ENCODE measurements at regions not wholly inside any gene's neighbourhood (a gene's known extent, or its start where the extent isn't known, plus 50 kb on each side); places are given as distances from the start of the nearest gene placed in this dataset.

GRCh38 chr7:85464042-85464651 lies 277.3 kb upstream of the SEMA3D start:
- Histone ChIP-seq H3K9me3 (ENCODE audit: control insufficient read depth in 4 of 4, insufficient read depth in 3 of 4, low read length in 3 of 4) (no peaks in the 10 kb centered on the region), H3K27me3 (ENCODE audit: control insufficient read depth in 3 of 3, insufficient read depth in 3 of 3, low read length in 2 of 3) (no peaks in the 10 kb centered on the region), H3K9ac (ENCODE audit: insufficient read depth in 1 of 2, low read length in 2 of 2) (no peak overlapping the region), H3K36me3 (ENCODE audit: control insufficient read depth in 4 of 4, insufficient read depth in 4 of 4, low read length in 4 of 4) (no peaks in the 10 kb centered on the region), H3K27ac (ENCODE audit: low read depth in 1 of 2, low read length in 1 of 2) (no peak overlapping the region), H3K4me1 (ENCODE audit: control insufficient read depth in 5 of 5, insufficient read depth in 5 of 5, low read length in 5 of 5) (peaks cover 0 to 14% (median 0%) of the 10 kb centered on the region in 5 donors), H3K4me3 (no peak overlapping the region)
- TF ChIP-seq, protein P1, sequence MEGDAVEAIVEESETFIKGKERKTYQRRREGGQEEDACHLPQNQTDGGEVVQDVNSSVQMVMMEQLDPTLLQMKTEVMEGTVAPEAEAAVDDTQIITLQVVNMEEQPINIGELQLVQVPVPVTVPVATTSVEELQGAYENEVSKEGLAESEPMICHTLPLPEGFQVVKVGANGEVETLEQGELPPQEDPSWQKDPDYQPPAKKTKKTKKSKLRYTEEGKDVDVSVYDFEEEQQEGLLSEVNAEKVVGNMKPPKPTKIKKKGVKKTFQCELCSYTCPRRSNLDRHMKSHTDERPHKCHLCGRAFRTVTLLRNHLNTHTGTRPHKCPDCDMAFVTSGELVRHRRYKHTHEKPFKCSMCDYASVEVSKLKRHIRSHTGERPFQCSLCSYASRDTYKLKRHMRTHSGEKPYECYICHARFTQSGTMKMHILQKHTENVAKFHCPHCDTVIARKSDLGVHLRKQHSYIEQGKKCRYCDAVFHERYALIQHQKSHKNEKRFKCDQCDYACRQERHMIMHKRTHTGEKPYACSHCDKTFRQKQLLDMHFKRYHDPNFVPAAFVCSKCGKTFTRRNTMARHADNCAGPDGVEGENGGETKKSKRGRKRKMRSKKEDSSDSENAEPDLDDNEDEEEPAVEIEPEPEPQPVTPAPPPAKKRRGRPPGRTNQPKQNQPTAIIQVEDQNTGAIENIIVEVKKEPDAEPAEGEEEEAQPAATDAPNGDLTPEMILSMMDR (IDR thresholded peaks at IDR 0.05; ENCODE audit: control extremely low read depth, extremely low read depth) = no peak
- DNase-seq (peak in 1 of 3 donors; percentile 21), ATAC-seq (ENCODE audit: insufficient read depth, low FRiP score) (no peak)
- 95 to 96% methylated on average over 1 of the region's 1 CpG for WGBS, 2 donors

GRCh38 chr7:85462671-85463070 lies 275.8 kb upstream of the SEMA3D start:
- 56 to 64% methylated on average over 6 of the region's 6 CpGs for WGBS, 2 donors
- no peaks in the 10 kb centered on the region for H3K27me3 ChIP-seq (ENCODE audit: control insufficient read depth in 3 of 3, insufficient read depth in 3 of 3, low read length in 2 of 3)
- DNase-seq (peak; percentile 60 to 90 (median 86)), ATAC-seq (ENCODE audit: insufficient read depth, low FRiP score) (no peak)
- TF ChIP-seq, protein P1 (IDR thresholded peaks at IDR 0.05; ENCODE audit: control extremely low read depth, extremely low read depth) = no peak
- no peak overlapping the region for H3K4me3 ChIP-seq
- no peaks in the 10 kb centered on the region for H3K9me3 ChIP-seq (ENCODE audit: control insufficient read depth in 4 of 4, insufficient read depth in 3 of 4, low read length in 3 of 4)
- H3K36me3 ChIP-seq (ENCODE audit: control insufficient read depth in 4 of 4, insufficient read depth in 4 of 4, low read length in 4 of 4) = no peaks in the 10 kb centered on the region
- peaks cover 0 to 14% (median 0%) of the 10 kb centered on the region in 5 donors for H3K4me1 ChIP-seq (ENCODE audit: control insufficient read depth in 5 of 5, insufficient read depth in 5 of 5, low read length in 5 of 5)
- H3K27ac ChIP-seq (ENCODE audit: low read depth in 1 of 2, low read length in 1 of 2) = no peak overlapping the region
- H3K9ac ChIP-seq (ENCODE audit: insufficient read depth in 1 of 2, low read length in 2 of 2) = peak overlapping the region in 1 of 2 donors; percentile 47

DNA sequence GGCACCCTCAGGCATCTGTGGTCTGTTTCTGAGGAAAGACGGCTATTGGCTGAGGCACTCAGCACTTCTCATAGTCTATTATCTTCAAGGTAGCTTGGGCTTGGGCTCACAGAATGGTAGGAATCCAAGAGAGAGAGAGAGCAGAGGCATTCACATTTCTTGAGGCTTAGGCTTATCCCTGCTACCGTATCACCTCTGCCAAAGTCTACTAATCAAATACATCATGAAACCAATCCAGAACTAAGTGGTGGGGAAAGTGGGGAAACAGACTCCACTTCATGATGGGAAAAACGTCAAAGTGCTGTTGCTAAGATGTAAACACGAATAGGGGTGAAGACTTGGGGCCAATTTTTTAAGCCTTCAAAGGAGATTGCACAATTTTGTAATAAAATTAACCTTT lies 271.1 kb upstream of the SEMA3D start:
- Histone ChIP-seq H3K36me3 (ENCODE audit: control insufficient read depth in 4 of 4, insufficient read depth in 4 of 4, low read length in 4 of 4) (no peaks in the 10 kb centered on the region), H3K9ac (ENCODE audit: insufficient read depth in 1 of 2, low read length in 2 of 2) (no peak overlapping the region), H3K9me3 (ENCODE audit: control insufficient read depth in 4 of 4, insufficient read depth in 3 of 4, low read length in 3 of 4) (no peaks in the 10 kb centered on the region), H3K27ac (ENCODE audit: low read depth in 1 of 2, low read length in 1 of 2) (no peak overlapping the region), H3K4me1 (ENCODE audit: control insufficient read depth in 5 of 5, insufficient read depth in 5 of 5, low read length in 5 of 5) (peaks cover 0 to 13% (median 0%) of the 10 kb centered on the region in 5 donors), H3K27me3 (ENCODE audit: control insufficient read depth in 3 of 3, insufficient read depth in 3 of 3, low read length in 2 of 3) (no peaks in the 10 kb centered on the region), H3K4me3 (no peak overlapping the region)
- DNase-seq (peak in 2 of 3 donors; percentile 29 to 38), ATAC-seq (ENCODE audit: insufficient read depth, low FRiP score) (no peak)
- TF ChIP-seq, protein P1 (IDR thresholded peaks at IDR 0.05; ENCODE audit: control extremely low read depth, extremely low read depth) = no peak
- WGBS, 2 donors = 53 to 59% methylated on average over 4 of the region's 4 CpGs

- TF ChIP-seq, protein P1 (IDR thresholded peaks at IDR 0.05; ENCODE audit: control extremely low read depth, extremely low read depth) = no peak
- WGBS, 2 donors = 82 to 91% methylated on average over 1 of the region's 1 CpG
Measured at GRCh38 chr7:85456254-85456653, 269.4 kb upstream of the SEMA3D start.

More at GRCh38 chr7:85456254-85456653, 269.4 kb upstream of the SEMA3D start:
- Histone ChIP-seq H3K27ac (ENCODE audit: low read depth in 1 of 2, low read length in 1 of 2) (no peak overlapping the region), H3K4me1 (ENCODE audit: control insufficient read depth in 5 of 5, insufficient read depth in 5 of 5, low read length in 5 of 5) (peaks cover 0 to 2% (median 0%) of the 10 kb centered on the region in 5 donors), H3K4me3 (no peak overlapping the region), H3K36me3 (ENCODE audit: control insufficient read depth in 4 of 4, insufficient read depth in 4 of 4, low read length in 4 of 4) (no peaks in the 10 kb centered on the region), H3K27me3 (ENCODE audit: control insufficient read depth in 3 of 3, insufficient read depth in 3 of 3, low read length in 2 of 3) (no peaks in the 10 kb centered on the region), H3K9ac (ENCODE audit: insufficient read depth in 1 of 2, low read length in 2 of 2) (no peak overlapping the region), H3K9me3 (ENCODE audit: control insufficient read depth in 4 of 4, insufficient read depth in 3 of 4, low read length in 3 of 4) (no peaks in the 10 kb centered on the region)
- DNase-seq (no peak), ATAC-seq (ENCODE audit: insufficient read depth, low FRiP score) (no peak)
